GM21390 (cell line): ENCODE measurements at regions not wholly inside any gene's neighbourhood (a gene's known extent, or its start where the extent isn't known, plus 50 kb on each side); places are given as distances from the start of the nearest gene placed in this dataset.
"Not testable (repeated sequence)": the region's sequence is repeated elsewhere in the genome, so short reads cannot be mapped to it uniquely, and the experiment has no call there.

Experiments used
- ATAC-seq: cut with Tn5 transposase; IDR thresholded peaks from one replicate; pipeline ENCODE4 v1.9.1; 2021; ENCODE audit not compliant: unreplicated experiment

DNA sequence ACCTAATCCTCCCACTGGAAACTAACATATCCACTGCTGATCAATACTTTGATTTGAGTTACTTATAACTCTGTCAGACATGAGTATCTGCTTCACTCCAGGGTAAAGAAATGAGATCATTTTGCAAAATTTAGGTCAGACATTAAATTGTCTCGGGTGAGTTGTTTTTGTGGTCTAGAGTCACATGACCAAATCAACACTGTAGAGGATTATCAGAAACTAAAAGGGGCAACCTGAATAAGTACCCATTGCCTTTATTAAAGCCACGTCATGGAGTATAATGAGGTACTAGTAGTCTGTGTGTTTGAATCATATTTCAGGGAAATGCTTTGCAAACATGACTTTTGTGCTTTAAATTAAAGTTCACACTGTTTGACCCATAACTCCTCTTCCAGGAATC lies 107.7 kb upstream of the ADO start:
- no peak for ATAC-seq

DNA sequence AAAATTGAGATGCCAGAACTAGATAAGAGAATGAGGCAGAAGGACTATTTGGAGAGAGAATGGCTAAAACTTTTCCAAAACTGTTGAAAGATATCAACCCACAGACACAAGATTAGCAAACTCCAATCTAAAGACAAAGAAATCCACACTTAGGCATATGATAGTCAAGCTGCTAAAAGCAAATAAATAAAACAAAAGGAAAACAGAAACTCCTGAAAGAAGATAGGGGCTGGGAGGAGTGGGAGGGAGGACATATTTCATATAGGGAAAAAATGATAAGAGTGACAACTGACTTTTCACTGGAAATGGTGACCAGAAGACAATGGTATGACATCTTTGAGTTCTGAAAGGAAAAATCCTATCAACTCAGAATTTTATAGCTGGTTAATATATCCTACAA lies 105.4 kb upstream of the ADO start:
- ATAC-seq, result no peak

DNA sequence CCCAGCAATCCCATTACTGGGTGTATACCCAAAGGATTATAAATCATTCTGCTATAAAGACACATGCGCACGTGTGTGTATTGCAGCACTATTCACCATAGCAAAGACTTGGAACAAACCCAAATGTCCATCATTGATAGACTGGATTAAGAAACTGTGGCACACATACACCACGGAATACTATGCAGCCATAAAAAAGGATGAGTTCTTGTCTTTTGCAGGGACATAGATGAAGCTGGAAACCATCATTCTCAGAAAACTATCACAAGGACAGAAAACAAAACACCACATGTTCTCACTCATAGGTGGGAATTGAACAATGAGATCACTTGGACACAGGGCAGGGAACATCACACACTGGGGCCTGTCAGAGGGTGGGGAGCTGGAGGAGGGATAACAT lies 100.4 kb upstream of the ADO start:
- not testable (repeated sequence) for ATAC-seq

DNA sequence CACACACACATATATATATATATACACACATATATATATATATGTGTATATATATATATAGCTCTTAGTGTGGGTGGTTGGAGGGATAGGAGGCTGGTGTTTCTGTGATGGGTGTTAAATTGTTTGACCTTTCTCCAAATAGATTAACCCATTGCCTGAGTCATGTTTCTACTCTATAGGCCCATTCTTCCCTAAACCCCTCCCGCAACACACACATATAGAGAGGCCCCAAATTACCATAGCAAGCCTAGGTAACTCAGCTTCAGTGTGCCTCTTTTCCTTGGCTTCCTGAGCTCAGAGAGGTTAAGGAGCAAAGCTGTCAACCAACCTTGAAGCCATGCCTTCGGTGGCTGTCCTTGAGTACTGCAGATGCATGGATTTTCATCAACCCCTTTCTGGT lies 98.7 kb upstream of the ADO start:
- no peak for ATAC-seq

DNA sequence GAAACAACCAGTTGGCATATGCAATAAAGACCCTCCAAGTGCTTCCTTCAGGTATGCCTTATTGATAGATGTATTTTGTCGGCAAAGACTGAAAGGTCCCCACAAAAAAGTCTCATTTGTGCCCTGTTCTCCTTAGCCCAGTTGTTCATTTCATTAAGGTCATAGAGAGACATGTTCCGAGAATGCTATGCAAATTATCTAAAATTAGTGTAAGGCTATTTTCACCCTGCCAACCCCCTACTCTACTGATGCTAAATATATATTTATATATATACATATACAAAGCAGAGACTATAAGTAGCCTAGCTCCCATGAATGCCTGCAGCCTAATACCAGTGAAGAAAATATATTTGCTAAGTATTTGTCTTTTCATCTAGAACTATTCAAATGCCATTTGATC lies 96.7 kb upstream of the ADO start:
- ATAC-seq, result peak; percentile 72

DNA sequence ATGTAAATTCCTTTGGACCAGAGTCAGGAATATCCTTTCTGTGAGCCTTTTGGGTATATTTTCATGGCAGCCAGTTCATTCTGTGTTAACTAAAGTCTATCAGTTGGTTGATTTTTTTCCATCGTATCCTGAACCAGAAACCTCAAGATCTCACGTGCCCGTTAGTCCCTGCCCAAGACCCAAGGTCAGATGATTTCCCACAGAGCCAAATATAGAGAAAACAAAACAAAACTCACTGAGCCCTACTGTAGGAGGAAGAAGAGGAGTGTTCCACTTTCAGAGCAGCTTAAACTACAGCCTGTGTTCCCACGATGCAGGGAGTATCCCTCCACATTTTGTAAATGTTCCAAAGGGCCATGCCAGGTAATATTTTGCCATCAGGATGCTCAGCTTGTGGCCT lies 96.0 kb upstream of the ADO start:
- ATAC-seq, result peak; percentile 41

DNA sequence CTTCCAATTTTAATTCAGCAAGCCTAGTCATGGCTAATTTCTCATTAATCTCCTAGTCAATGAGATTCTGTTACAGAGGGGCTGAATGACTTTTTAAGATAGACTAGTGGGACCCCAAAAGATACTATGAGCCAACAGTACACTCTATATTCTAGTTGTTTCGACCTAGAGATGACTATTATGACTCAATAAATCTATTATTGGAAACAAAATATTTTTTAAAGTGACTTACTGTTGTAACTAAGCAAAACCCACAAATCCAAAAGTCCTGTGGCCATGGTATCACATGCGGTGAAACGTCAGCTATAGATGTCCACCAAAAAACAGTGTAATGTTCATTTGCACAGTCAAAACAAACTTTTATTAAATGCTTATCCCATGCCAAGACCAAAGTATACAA lies 95.3 kb upstream of the ADO start:
- no peak for ATAC-seq

DNA sequence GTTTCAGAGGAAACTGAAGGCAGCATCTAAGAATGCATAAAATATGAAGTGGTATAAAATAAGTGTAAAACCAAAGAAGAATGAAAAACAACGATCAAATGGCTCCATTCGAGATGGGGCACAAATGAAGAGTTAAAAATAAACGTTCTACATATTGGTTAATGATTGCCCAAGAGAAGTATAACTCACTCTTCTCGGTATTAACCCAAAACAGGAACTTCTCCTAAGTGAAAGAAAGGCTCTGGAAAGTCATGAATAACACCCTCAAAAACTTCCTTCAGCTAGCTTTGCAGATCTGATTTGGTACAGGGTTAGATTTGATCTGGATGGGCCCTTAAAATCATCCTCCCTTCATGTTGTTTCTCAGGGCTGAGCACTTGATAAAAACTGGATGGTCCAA lies 94.3 kb upstream of the ADO start:
- ATAC-seq, result no peak

DNA sequence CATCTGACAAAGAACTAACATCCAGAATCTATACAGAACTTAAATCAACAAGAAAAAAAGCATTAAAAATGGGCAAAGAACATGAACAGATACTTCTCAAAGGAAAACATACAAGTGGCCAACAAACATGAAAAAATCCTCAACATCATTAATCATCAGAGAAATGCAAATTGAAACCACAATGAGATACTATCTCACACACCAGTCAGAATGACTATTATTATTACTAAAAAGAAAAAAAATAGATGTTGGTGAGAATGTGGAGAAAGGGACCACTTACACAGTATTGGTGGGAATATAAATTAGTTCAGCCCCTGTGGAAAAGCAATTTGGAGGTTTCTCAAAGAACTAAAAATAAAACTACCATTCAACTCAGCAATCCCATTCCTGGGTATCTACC lies 89.1 kb upstream of the ADO start:
- ATAC-seq, result no peak

DNA sequence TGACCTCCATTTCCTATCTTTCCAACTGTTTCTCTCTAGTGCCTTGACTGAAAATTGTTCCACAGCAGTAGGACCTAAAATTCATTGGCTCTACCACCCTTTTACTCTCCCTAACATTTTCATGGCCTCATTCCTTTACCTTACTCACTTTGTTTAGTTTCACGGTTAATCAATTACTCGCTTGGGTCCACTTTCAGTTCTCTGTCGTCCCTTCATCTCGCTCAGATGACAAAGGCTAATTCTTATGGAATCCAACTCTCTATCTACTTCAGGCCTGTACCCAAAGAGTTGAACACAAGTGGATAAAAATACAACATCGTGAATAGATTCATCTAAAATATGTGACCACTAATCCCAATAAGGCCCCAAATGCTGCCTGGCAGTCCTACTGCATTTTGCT lies 85.9 kb upstream of the ADO start:
- ATAC-seq, result no peak

DNA sequence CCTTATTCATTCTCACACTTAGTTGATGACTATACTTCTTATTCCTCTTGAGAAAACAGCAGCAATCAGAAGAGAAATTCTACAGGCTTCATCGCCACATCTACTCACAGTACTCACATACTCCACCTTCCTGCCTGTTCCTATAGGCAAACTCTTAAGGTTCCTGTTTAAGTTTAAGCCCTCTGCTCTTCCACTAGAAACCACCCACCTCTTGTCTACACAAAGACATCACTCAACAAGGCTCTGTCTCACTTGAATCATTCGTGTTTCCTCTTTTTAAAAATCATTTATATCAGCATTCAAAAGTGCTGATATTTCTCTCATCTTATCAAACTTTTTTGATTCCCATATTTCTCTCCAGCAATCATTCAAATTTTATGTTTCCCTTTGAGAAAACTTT lies 85.5 kb upstream of the ADO start:
- no peak for ATAC-seq

DNA sequence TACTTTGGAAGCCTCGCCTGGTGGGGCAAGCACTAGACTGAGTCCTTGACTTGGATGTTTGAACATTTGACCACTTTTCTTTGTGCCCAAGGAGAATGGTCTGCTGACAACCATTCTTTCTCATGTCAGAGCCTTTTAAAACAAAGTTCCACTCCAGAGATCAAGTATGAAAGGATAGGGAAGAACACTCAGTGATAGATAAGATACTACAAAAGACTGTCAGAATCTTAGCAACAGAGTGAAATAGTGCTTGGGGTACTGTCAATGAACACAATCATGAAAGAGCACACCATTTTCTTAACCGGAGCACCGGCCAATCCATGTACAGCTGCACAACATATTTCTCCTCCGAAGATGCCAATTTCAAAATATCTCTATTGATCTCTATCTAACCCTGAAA lies 82.8 kb upstream of the ADO start:
- ATAC-seq, result no peak

DNA sequence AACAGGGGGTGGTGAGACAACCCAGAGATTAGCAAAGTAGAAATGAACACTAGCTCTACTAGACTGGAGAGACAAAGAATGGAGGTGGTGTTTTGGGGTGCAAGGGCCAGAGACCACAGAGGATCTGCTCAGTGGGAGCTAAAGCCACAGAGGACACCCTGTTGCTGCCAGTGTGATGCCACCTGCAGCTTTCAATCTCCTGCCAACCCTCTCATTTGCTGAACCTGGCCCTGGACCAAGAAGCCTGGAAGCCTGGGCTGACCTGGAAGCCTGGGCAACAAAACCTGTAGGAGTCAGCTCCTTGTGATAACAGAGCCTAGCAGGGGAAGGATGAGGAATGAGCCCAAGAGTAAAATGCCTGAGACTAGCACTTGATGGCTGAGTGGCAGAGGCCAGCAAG lies 81.1 kb upstream of the ADO start:
- ATAC-seq, result no peak

DNA sequence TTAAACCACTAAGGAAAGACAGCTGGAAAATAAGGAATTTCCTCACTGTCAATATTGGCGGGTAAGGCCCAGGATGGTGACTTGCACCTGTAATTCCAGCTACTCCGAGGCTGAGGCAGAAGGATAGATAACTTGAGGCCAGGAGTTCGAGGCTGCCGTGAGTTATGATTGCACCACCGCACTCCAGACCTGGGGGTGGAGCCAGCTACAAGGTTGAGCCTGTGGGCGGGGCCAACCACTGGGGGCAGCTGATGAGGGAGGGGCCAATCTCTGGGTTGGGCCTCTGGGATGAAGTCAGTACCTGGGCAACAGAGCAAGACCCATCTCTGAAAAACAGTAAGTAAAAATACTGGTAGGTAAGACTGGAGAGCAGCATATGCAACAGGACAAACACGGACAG lies 80.1 kb upstream of the ADO start:
- ATAC-seq, result no peak

DNA sequence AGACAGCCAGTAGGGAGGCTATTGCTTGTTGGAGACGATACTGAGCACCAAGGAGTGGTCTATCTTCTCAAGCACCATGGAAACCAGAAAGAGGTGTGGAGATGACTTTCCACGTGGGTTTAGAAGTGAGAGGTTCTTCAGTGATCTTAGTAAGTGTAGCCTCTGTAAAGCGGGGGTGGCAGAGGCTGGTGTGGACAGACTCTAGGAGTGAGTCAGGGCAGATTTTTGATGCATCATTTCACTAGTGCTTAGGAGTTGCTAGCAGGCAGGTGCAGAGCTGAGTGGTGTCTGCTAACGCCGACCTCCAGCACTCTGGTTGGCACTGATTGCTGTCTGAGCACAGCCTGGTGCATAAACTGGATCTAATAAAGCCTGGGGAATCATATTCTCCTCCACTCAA lies 78.4 kb upstream of the ADO start:
- peak; percentile 87 for ATAC-seq

DNA sequence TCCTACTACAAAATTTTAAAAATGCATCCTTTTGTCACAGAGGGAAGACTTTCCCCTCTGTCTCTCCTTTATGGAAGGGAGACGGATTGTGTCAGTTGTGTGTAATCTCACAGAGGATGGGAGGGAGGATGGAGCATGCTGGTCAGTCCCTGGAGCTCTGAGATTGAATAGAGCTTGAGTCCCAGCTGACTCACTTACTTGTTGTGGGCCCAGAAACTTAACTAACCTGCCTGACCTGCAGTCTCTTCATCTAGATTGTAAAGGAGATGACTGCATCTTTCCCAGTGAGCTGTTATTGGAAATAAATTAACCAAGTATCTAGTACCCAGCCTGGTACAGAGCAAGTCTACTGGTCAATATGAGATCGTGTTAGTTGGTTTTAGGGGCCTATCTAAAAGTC lies 77.9 kb upstream of the ADO start:
- ATAC-seq, result no peak

DNA sequence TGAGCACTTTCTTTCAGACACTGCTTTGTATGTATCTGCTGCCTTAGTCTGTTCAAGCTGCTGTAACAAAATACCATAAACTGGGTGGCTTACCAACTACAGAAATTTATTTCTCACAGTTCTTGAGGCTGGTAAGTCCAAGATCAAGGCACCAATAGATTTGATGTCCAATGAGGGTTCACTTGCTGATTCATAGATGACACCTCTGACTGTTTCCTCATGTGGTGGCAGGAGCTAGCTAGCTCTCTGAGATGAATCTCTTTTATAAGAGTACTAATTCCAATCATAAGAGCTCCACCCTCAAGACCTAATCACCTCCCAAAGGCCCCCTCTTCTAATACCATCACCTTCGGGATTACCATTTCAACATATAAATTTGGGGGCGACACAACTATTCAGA lies 76.6 kb upstream of the ADO start:
- ATAC-seq, result no peak

DNA sequence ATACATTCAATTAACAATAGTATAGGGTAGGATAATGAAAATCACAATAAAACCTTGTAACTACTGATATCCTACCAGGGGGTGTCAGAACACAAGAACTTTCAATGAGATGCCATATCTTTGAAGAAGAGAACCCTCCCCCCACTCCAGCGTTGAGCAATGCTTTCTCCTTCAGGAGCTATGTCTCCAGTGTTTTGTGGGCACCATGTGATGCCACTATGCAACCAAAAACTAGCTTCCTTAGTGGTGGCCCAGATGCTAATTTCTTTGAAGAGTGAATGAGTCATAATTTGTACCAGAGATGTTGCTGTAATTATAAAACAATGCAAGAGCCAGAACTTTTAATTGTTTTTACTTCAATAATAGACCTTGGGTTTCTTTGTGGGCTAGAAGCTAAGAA lies 76.0 kb upstream of the ADO start:
- ATAC-seq, result no peak

DNA sequence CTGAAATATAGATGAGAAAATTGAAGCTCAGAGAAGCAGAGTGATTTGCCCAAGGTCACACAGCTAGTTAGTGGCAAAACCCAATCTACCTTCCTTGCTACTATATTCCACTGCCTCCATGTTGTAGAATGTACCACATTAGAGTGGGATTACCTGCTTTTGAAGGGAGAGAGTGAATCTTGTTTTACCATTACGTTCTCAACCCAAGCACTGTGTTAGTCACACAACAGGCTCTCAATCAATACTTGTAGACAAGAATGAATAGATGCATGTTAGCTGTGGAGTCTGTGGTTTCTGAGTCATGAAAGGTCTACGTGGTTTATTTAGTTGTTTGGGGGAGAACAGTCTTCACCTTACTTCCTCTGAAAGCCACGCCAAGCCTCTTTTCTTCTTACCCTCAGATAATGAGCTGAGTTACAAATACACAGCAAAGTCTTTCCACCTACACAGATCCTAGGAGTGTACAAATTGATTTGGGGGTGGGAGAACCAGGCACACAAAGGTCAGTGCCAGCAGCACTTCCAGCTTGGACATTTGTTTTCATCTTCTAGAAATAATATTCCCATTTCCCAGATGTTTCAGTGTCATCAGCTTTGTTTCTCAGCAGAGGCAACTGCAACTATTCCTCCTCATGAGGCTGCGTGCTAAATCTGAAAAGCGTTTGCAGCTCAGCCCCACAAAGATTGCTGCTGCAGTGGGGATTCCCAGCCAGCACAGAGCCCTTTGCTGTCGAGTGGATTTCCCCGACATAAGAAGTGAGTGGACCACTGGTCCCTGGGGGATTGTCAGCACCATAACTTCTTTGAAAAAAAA lies 71.5 kb upstream of the ADO start:
- peak; percentile 86 for ATAC-seq

DNA sequence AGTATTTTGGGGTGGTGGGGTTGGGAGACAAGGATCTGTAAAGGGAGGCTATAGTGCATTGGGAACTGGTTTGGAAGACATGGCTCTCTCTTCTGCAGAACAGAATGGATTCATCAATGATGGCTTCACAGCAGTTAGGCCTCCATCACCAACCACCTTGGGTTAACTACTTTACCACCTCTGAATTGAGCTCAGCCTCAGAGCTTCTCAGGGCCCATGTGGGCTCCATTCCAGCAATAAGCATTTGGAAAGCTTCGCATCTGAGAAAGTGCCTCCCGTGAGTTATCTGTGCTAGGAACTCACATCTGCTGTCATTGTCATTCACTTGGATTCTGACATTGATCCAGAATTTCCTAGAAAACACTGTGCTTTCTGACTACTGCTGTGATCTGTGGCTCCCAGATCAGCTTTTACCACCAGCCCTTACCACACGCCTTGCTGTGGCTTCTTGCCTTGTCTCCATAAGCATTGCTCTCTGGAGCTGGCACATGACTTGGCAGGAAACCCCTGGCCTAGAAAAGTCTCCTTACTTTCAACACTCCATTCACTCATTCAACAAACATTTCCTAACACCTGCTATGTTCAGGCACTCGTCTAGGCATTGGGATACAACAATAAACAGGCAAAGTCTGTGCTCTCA lies 70.7 kb upstream of the ADO start:
- ATAC-seq, result peak; percentile 1

DNA sequence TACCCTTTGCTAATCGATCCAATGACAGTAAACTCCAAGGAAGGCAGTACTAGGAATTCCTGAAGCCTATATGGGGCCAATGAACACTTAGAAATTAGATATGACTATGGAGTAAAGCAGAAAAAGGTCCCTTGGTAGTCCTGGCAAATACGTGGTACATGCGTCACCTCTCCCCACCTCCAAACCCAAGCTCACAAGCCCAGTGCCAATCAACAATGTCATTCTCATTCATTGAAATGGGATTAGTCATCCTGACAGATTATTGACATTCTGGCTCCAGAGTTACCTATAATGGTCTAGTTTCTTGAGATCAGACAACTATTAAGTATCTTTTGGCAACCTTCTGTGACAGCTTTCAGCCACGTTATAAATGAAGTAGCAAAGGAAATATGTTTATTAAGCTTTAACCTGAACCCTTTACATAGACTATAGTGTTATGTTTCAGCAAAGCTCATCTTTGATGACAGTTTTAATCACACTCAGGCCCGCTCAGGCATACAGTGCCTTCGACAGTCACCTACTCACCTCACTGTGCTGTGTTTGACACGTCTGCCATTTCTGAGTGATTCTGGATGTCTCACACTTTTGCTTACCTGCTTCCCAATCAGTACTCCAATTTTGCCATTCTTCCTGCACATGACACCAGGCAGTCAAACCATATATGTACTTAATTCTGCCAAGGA lies 69.6 kb upstream of the ADO start:
- no peak for ATAC-seq

DNA sequence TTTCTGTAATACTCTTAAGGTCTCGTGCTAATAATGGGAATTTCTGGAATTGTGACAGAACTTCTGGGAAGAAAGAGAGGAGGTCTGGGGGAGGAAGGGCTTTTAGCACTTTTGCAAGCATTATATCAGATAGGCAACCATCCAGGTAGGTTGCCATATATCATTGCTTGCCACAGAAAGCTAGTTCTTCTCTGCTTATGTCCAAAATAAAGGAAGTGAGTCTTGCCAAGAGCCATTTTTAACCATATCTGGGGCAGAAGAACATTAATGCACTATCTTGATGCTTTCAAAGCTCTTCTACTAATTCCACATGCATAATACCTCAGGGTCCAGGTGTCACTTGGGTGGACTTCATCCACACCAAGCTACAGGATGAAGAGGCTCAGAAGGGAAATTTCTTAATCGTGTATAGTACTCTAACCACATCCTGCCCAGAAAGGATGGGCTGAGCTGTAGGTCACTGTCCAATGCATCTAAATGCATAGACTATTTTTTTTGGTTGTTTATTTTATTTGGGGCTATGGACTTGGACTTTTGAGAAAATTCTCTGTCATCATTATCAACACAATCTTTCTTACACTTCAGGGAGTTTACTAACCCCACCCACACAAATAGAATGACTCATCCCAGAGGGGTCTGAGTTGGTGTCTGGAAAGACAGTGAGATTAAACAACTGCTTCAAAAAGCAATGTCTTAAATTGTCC lies 68.9 kb upstream of the ADO start:
- ATAC-seq, result peak; percentile 42
